GM06990 (cell line): ENCODE measurements at regions not wholly inside any gene's neighbourhood (a gene's known extent, or its start where the extent isn't known, plus 50 kb on each side); places are given as distances from the start of the nearest gene placed in this dataset.

Experiments used
- DNase-seq: peaks from one replicate; pipeline ENCODE4 v3.0.0-alpha.2; 2011; ENCODE audit not compliant: insufficient read length; ENCODE audit errors: extremely low read depth
- H3K27me3 ChIP-seq: replicated peaks from 2 replicates; pipeline ENCODE4 v1.6.0; 2011; ENCODE audit warnings: low read length; ENCODE audit not compliant: control insufficient read depth, insufficient read depth
- H3K36me3 ChIP-seq: 2 replicates; pipeline ENCODE4 v1.5.1; 2011; ENCODE audit warnings: low read length; ENCODE audit not compliant: control insufficient read depth, insufficient read depth
- H3K4me3 ChIP-seq: replicated peaks from 2 replicates; pipeline ENCODE4 v1.5.1; 2011; ENCODE audit warnings: low read depth, mild to moderate bottlenecking, control low read depth, low read length
- TF ChIP-seq, protein P1 (sequence below): IDR thresholded peaks from 2 replicates; pipeline ENCODE4 v1.5.1; 2011; ENCODE audit warnings: low read length, control low read depth, mild to moderate bottlenecking, inconsistent platforms; ENCODE audit not compliant: insufficient read depth, poor library complexity, severe bottlenecking

DNA sequence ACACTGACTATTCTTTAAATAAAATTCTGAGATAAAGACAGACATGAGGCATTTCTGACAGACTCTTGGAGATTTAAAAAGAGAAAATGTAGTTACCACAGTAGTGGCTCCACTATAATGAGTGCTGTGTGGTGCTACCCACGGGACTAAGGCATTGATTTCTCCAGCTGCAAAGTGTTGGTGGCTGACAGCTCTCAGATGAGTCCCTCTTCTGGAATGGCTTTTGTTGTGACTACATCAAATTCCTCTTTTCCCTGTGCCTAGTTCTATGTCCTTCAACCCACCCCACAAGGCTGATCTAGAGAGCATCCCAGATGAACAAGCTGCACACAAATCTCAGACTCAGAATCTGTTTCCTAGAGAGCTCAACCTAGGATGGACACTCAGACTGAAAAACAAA, 884.8 kb upstream of the ZEB2 start:
- no peaks in the 10 kb centered on the region for H3K27me3 ChIP-seq
- no peak for DNase-seq
- TF ChIP-seq, protein P1, sequence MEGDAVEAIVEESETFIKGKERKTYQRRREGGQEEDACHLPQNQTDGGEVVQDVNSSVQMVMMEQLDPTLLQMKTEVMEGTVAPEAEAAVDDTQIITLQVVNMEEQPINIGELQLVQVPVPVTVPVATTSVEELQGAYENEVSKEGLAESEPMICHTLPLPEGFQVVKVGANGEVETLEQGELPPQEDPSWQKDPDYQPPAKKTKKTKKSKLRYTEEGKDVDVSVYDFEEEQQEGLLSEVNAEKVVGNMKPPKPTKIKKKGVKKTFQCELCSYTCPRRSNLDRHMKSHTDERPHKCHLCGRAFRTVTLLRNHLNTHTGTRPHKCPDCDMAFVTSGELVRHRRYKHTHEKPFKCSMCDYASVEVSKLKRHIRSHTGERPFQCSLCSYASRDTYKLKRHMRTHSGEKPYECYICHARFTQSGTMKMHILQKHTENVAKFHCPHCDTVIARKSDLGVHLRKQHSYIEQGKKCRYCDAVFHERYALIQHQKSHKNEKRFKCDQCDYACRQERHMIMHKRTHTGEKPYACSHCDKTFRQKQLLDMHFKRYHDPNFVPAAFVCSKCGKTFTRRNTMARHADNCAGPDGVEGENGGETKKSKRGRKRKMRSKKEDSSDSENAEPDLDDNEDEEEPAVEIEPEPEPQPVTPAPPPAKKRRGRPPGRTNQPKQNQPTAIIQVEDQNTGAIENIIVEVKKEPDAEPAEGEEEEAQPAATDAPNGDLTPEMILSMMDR = no peak

DNA sequence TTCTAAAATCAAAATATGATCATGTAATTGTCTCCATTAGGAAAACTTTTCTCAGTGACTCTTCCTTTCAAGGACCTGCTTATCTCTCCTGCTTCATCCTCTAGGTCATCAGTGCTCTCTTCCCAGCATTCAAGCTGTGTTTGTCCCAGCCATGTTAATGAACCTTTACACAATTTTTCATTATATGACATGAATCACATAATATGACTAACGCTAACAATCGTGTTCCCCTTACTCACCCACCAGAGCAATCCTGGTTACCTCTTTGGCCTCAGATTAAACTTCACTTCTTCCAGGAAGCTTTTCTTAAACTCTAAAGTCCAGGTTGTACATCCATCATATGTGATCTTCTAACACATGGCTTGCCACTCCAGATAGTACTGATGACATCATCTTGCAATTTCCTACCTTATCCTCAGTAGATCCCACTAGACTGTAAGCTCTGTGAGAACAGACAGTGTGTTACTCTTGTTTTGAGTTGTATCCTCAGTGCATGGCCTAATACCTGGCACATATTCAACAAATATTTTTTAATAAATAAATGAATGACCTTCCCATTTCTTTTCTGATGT, 882.9 kb upstream of the ZEB2 start:
- Histone ChIP-seq H3K4me3 (no peak overlapping the region), H3K27me3 (no peaks in the 10 kb centered on the region), H3K36me3 (no peaks in the 10 kb centered on the region)
- TF ChIP-seq, protein P1 = no peak
- no peak for DNase-seq

More for the DNA sequence above, 884.8 kb upstream of the ZEB2 start:
- no peak overlapping the region for H3K4me3 ChIP-seq
- no peaks in the 10 kb centered on the region for H3K36me3 ChIP-seq

DNA sequence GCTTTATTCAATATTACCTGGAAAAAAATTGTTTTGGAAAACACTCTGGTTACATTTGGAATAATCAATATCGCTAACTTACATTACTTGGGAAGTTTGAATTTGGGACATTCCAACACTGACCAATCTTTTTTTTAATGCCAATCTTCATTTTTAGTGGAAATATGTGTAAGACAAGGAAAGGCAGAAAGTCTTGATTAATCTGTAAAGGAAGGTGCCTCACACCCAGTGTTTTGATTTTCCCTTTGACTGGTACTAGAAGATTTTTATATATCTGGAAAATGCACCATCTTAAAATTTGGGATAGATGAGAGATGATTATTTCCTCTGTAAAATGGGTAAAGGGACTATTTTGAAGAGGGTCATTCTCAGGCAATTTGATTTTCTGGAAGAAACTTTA, 879.2 kb upstream of the ZEB2 start:
- Histone ChIP-seq H3K36me3 (no peaks in the 10 kb centered on the region), H3K4me3 (no peak overlapping the region), H3K27me3 (no peaks in the 10 kb centered on the region)
- TF ChIP-seq, protein P1 = no peak
- DNase-seq = no peak

DNA sequence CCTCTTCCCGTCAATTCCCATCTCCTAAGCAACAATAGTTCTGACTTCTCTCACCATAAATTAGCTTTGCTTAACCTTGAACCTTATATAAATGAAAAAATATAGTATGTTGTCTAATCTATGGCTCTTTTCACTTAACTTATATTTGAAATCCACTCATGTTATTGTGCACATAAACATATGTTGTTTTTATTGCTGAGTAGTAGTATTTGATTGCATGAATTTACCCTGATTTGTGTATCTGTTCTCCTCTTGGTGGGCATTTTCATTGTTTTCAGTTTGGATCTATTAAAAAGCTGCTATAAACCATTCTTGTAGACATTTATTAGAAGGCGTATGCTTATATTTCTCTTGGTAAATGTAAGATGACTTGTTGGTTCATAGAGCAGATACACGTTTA, 874.3 kb upstream of the ZEB2 start:
- no peak for DNase-seq
- no peaks in the 10 kb centered on the region for H3K36me3 ChIP-seq
- no peaks in the 10 kb centered on the region for H3K27me3 ChIP-seq
- H3K4me3 ChIP-seq = no peak overlapping the region
- TF ChIP-seq, protein P1 = no peak

DNA sequence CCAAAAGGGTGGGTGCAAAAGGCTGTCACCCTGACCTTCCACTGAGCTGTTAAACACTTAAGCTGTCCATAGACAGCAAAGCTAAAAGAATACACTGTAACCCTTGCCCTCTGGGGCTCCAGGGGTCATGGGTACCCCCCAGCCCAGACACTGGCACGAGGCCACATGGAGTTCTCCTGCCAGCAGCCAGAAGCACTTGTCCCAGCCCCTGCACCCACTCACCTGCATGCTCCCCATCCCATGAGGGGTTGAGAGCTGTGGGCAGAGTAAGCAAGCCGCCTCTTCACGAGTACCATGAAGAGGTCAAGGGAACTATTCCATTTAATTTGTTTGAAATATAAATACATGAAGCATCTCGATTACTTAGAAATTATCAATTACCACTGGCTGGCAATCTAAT, 867.1 kb upstream of the ZEB2 start:
- DNase-seq = no peak
- TF ChIP-seq, protein P1 = no peak

DNA sequence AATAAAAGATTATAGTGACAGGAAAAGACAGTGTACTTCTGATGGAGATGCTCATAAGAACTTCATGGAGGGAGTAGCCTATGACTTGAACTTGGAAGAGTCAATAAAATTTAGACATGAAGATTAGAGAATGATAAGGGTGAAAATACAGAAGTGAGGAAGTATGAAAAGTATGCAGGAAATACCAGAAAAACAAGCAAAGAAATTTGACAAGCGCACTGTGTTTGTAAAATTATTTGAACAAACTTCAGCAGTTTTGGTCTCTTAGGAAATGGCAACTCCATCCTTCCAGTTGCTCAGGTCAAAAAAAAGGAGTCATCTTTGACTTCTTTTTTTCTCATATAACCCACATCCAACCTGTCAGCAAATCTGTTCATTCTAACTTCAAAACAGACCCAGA, 864.0 kb upstream of the ZEB2 start:
- Histone ChIP-seq H3K36me3 (no peaks in the 10 kb centered on the region), H3K4me3 (no peak overlapping the region), H3K27me3 (no peaks in the 10 kb centered on the region)
- no peak for DNase-seq
- TF ChIP-seq, protein P1 = no peak

More for the DNA sequence above, 867.1 kb upstream of the ZEB2 start:
- Histone ChIP-seq H3K36me3 (no peaks in the 10 kb centered on the region), H3K4me3 (no peak overlapping the region), H3K27me3 (no peaks in the 10 kb centered on the region)
